HG03135 (cell line): ENCODE measurements at regions not wholly inside any gene's neighbourhood (a gene's known extent, or its start where the extent isn't known, plus 50 kb on each side); places are given as distances from the start of the nearest gene placed in this dataset.

Experiments used
- ATAC-seq: cut with Tn5 transposase; IDR thresholded peaks from one replicate; pipeline ENCODE4 v1.9.1; 2021; ENCODE audit warnings: mild to moderate bottlenecking, moderate library complexity; ENCODE audit not compliant: unreplicated experiment

DNA sequence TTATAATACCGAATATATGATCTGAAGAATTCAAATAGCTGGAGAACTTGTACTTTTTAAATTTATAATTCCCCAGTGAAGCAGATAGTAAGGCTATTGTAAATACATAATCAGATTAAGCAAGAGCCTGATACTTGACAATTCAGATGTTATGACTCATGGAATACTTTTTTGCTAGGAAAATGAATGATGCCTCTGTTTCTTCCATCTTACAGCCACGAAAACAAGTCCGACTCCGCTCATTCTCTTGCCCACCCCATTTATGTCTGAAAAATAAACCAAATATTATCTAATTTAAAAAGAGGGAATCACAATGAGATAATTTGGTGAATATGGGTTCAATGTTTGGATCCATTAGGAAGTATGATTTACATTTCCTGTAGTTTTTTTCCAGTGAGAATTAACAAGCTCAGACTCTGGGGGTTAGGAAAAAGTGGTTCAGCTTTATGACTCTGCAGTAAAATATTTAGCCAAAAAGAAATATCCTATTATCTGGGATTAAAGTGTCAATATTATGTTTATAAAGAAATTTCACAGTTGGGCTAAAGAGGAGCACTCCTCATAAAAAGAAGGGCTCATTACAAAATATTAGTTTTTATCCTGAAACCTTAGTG is 50.4 kb upstream of the DAB1 start:
- no peak for ATAC-seq
